ENCODE measurements at regions not wholly inside any gene's neighbourhood (a gene's known extent, or its start where the extent isn't known, plus 50 kb on each side); places are given as distances from the start of the nearest gene placed in this dataset.

- no peak for TF ChIP-seq CTCF (IDR thresholded peaks at IDR 0.05)
- TF ChIP-seq POLR2A (IDR thresholded peaks at IDR 0.05), result no peak
Observed at GRCh38 chr7:47688311-47689100, 106.6 kb upstream of the TNS3 start.
